H9 (cell line): ENCODE measurements at regions not wholly inside any gene's neighbourhood (a gene's known extent, or its start where the extent isn't known, plus 50 kb on each side); places are given as distances from the start of the nearest gene placed in this dataset.
A peak's percentile ranks its signal among the peaks of the same experiment; 100 is the strongest.

Source experiments
- DNase-seq: peaks from one replicate; pipeline ENCODE4 v3.0.0-alpha.2; 2017
- H2AFZ ChIP-seq: one replicate; pipeline ENCODE4 v1.6.1; 2013; ENCODE audit warnings: mild to moderate bottlenecking, low read length, control low read depth, moderate library complexity
- H2AK5ac ChIP-seq: 2 replicates; pipeline ENCODE4 v1.6.1; 2013; ENCODE audit warnings: low read length, control low read depth, mixed read lengths; ENCODE audit not compliant: insufficient read length
- H2BK120ac ChIP-seq: one replicate; pipeline ENCODE4 v1.6.1; 2013; ENCODE audit warnings: low read depth, mild to moderate bottlenecking, low read length, control low read depth, inconsistent platforms; ENCODE audit not compliant: poor library complexity, severe bottlenecking
- H2BK12ac ChIP-seq: 2 replicates; pipeline ENCODE4 v1.6.1; 2013; ENCODE audit warnings: low read length, control low read depth, mixed read lengths, low read depth; ENCODE audit not compliant: insufficient read length
- H2BK15ac ChIP-seq: 2 replicates; pipeline ENCODE4 v1.6.1; 2013; ENCODE audit warnings: low read depth, low read length, control low read depth
- H2BK20ac ChIP-seq: one replicate; pipeline ENCODE4 v1.6.1; 2013; ENCODE audit warnings: low read depth, mild to moderate bottlenecking, low read length, control low read depth, inconsistent platforms; ENCODE audit not compliant: poor library complexity, severe bottlenecking
- H2BK5ac ChIP-seq: 2 replicates; pipeline ENCODE4 v1.6.1; 2013; ENCODE audit warnings: low read length, control low read depth, mixed read lengths; ENCODE audit not compliant: insufficient read length
- H3K14ac ChIP-seq: 2 replicates; pipeline ENCODE4 v1.6.1; 2013; ENCODE audit warnings: low read length, control low read depth; ENCODE audit not compliant: insufficient read depth
- H3K18ac ChIP-seq: 2 replicates; pipeline ENCODE4 v1.6.1; 2013; ENCODE audit warnings: low read depth, mild to moderate bottlenecking, mixed read lengths, low read length, control low read depth; ENCODE audit not compliant: insufficient read length
- H3K23ac ChIP-seq: 2 replicates; pipeline ENCODE4 v1.6.1; 2013; ENCODE audit warnings: low read length, control low read depth, mixed read lengths, low read depth; ENCODE audit not compliant: insufficient read length
- H3K23me2 ChIP-seq: 2 replicates; pipeline ENCODE4 v1.6.1; 2013; ENCODE audit warnings: low read depth, mild to moderate bottlenecking, mixed read lengths, low read length, control low read depth; ENCODE audit not compliant: insufficient read length, poor library complexity, severe bottlenecking
- H3K27ac ChIP-seq: 2 replicates; pipeline ENCODE4 v1.5.1; 2013; ENCODE audit warnings: low read length, control low read depth, mixed read lengths, low read depth; ENCODE audit not compliant: insufficient read length
- H3K27me3 ChIP-seq: 2 replicates; pipeline ENCODE4 v1.6.1; 2013; ENCODE audit warnings: low read length, control low read depth, inconsistent platforms; ENCODE audit not compliant: insufficient read depth
- H3K4ac ChIP-seq: 2 replicates; pipeline ENCODE4 v1.6.1; 2013; ENCODE audit warnings: low read depth, mild to moderate bottlenecking, control low read depth, inconsistent platforms, low read length, moderate library complexity
- H3K4me1 ChIP-seq: 2 replicates; pipeline ENCODE4 v1.6.1; 2013; ENCODE audit warnings: low read length, control low read depth, inconsistent platforms; ENCODE audit not compliant: insufficient read depth
- H3K4me2 ChIP-seq: 2 replicates; pipeline ENCODE4 v1.6.1; 2013; ENCODE audit warnings: low read length, control low read depth, mixed read lengths; ENCODE audit not compliant: insufficient read length, insufficient read depth
- H3K56ac ChIP-seq: 2 replicates; pipeline ENCODE4 v1.6.1; 2013; ENCODE audit warnings: low read depth, mild to moderate bottlenecking, mixed read lengths, low read length, control low read depth; ENCODE audit not compliant: insufficient read length
- H3K79me1 ChIP-seq: 2 replicates; pipeline ENCODE4 v1.6.1; 2013; ENCODE audit warnings: low read depth, mild to moderate bottlenecking, moderate library complexity, low read length, control low read depth, inconsistent platforms; ENCODE audit not compliant: insufficient read depth, poor library complexity, severe bottlenecking
- H3K79me2 ChIP-seq: 2 replicates; pipeline ENCODE4 v1.6.1; 2013; ENCODE audit warnings: low read length, control low read depth, inconsistent platforms; ENCODE audit not compliant: insufficient read depth
- H3K9ac ChIP-seq: 2 replicates; pipeline ENCODE4 v1.6.1; 2013; ENCODE audit warnings: low read length, control low read depth, mixed read lengths; ENCODE audit not compliant: insufficient read length; ENCODE audit errors: extremely low read depth
- H3K9me3 ChIP-seq: one replicate; pipeline ENCODE4 v1.6.1; 2013; ENCODE audit warnings: low read depth, low read length, inconsistent platforms; ENCODE audit not compliant: control insufficient read depth
- H3T11ph ChIP-seq: one replicate; pipeline ENCODE4 v1.6.1; 2013; ENCODE audit warnings: mild to moderate bottlenecking, low read length, control low read depth, inconsistent platforms
- H4K20me1 ChIP-seq: one replicate; pipeline ENCODE4 v1.6.1; 2013; ENCODE audit not compliant: control insufficient read depth, insufficient read length, insufficient read depth
- H4K5ac ChIP-seq: 2 replicates; pipeline ENCODE4 v1.6.1; 2013; ENCODE audit warnings: low read depth, mild to moderate bottlenecking, mixed read lengths, low read length, control low read depth; ENCODE audit not compliant: insufficient read length
- H4K8ac ChIP-seq: replicated peaks from 2 replicates; pipeline ENCODE4 v1.6.1; 2013; ENCODE audit warnings: low read length, control low read depth, mixed read lengths, low read depth; ENCODE audit not compliant: insufficient read length
- H4K91ac ChIP-seq: 2 replicates; pipeline ENCODE4 v1.6.1; 2013; ENCODE audit warnings: low read depth, mild to moderate bottlenecking, moderate library complexity, mixed read lengths, low read length, control low read depth; ENCODE audit not compliant: insufficient read length
- H3K27ac Mint-ChIP-seq, 3 experiments: 2 replicates in 2 of 3; 3 replicates in 1 of 3; pipeline ENCODE4 v1.8.0; 2020 to 2021; ENCODE audit warnings: mixed read lengths in 3 of 3, mild to moderate bottlenecking in 1 of 3, moderate library complexity in 1 of 3
- H3K27me3 Mint-ChIP-seq: 2 replicates; pipeline ENCODE4 v1.8.0; 2021; ENCODE audit warnings: low read depth, mild to moderate bottlenecking, moderate library complexity, mixed read lengths
- H3K36me3 Mint-ChIP-seq, 3 experiments: 2 replicates in 2 of 3; 3 replicates in 1 of 3; pipeline ENCODE4 v1.8.0; 2020 to 2021; ENCODE audit warnings: low read depth in 3 of 3, mixed read lengths in 3 of 3; ENCODE audit not compliant: insufficient read depth in 1 of 3
- H3K4me1 Mint-ChIP-seq, 2 experiments: 2 replicates each; pipeline ENCODE4 v1.8.0; 2020; ENCODE audit warnings: mixed read lengths in 2 of 2
- H3K4me3 Mint-ChIP-seq, 2 experiments: 2 replicates in 1 of 2; 3 replicates in 1 of 2; pipeline ENCODE4 v1.8.0; 2020 to 2021; ENCODE audit warnings: mild to moderate bottlenecking in 2 of 2, mixed read lengths in 2 of 2, moderate library complexity in 1 of 2
- H3K9me3 Mint-ChIP-seq, 2 experiments: 2 replicates in 1 of 2; 3 replicates in 1 of 2; pipeline ENCODE4 v1.8.0; 2020; ENCODE audit warnings: mild to moderate bottlenecking in 2 of 2, mixed read lengths in 2 of 2, moderate library complexity in 1 of 2
- WGBS: extraction: QIAGEN DNeasy Blood & Tissue Kit; methylation state at CpG from one replicate; pipeline ENCODE4 v1.1.7; 2013; ENCODE audit warnings: missing lambda C conversion rate, low lambda C conversion rate, mixed read lengths; ENCODE audit not compliant: insufficient read length; ENCODE audit errors: extremely low coverage; 5-methylcytosine and 5-hydroxymethylcytosine counted together
- TF ChIP-seq, protein P1 (sequence below): fragments of 200-600 bp; sonication (generic); conservative IDR thresholded peaks from 3 replicates; pipeline ENCODE4 v1.8.0; 2021; ENCODE audit warnings: antibody characterized with exemption, mild to moderate bottlenecking

DNA sequence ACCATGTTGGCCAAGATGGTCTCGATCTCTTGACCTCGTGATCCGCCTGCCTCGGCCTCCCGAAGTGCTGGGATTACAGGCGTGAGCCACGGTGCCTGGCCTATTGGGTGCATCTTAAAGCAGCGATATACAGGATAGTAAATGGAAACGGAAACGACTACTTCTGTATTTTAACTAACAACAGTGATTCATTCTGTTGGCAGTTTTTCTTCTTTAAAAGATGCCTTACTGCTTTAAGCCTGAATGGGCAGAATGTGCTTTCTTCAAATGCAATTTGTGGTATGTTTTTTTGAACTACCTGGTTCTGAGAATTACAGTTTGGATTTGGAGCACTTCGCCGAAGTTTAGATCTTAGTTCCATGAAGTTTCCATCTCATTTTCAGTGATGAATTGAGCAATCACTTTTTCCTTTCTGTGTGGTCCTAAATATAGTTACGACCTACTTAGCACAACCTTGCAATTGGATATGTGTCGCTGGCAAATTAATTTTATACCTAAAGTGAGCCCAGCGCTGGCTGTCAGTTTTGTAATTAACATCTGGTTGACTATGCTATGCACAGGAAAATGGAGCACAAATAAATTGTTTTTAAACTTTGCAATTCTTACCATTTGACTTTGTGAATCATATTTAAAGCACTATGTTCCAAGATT lies 53.6 kb upstream of the EIF5 start:
- no peak overlapping the region for H3K27ac ChIP-seq
- H4K91ac ChIP-seq, result no peak overlapping the region
- no peak overlapping the region for H3K9ac ChIP-seq
- H2AK5ac ChIP-seq, result no peak overlapping the region
- no peaks in the 10 kb centered on the region for H3K79me1 ChIP-seq
- no peaks in the 10 kb centered on the region for H4K20me1 ChIP-seq
- no peak overlapping the region for H2BK12ac ChIP-seq
- no peak overlapping the region for H4K8ac ChIP-seq
- no peak overlapping the region for H2BK120ac ChIP-seq
- H3K23me2 ChIP-seq, result no peaks in the 10 kb centered on the region
- H3K79me2 ChIP-seq, result no peaks in the 10 kb centered on the region
- H2AFZ ChIP-seq, result no peak overlapping the region
- no peak overlapping the region for H3K14ac ChIP-seq
- no peak overlapping the region for H2BK5ac ChIP-seq
- H3K23ac ChIP-seq, result no peak overlapping the region
- no peaks in the 10 kb centered on the region; the same call in 1 of the 2 replicates for H3K27me3 ChIP-seq
- no peak for DNase-seq
- Mint-ChIP-seq H3K27ac (no peak overlapping the region), H3K36me3 (peaks cover 0 to 5% (median 0%) of the 10 kb centered on the region in 3 experiments; a peak in 2 of 7 replicates), H3K9me3 (peaks cover 4 to 7% of the 10 kb centered on the region in 2 experiments), H3K4me1 (peaks cover 36 to 39% of the 10 kb centered on the region in 2 experiments), H3K27me3 (peaks cover 31% of the 10 kb centered on the region), H3K4me3 (peak overlapping the region; percentile 63 to 75; a peak in 4 of 5 replicates)
- peak overlapping the region; percentile 2 for H3K4me2 ChIP-seq
- H3K9me3 ChIP-seq, result no peaks in the 10 kb centered on the region
- no peak overlapping the region for H2BK20ac ChIP-seq
- no peak overlapping the region for H3K18ac ChIP-seq
- H3T11ph ChIP-seq, result no peak overlapping the region
- WGBS, result no CpG with 5 or more reads among the region's 15 CpGs
- H3K4me1 ChIP-seq, result peaks cover 11% of the 10 kb centered on the region
- no peak overlapping the region for H3K4ac ChIP-seq
- H4K5ac ChIP-seq, result no peak overlapping the region
- TF ChIP-seq, protein P1, sequence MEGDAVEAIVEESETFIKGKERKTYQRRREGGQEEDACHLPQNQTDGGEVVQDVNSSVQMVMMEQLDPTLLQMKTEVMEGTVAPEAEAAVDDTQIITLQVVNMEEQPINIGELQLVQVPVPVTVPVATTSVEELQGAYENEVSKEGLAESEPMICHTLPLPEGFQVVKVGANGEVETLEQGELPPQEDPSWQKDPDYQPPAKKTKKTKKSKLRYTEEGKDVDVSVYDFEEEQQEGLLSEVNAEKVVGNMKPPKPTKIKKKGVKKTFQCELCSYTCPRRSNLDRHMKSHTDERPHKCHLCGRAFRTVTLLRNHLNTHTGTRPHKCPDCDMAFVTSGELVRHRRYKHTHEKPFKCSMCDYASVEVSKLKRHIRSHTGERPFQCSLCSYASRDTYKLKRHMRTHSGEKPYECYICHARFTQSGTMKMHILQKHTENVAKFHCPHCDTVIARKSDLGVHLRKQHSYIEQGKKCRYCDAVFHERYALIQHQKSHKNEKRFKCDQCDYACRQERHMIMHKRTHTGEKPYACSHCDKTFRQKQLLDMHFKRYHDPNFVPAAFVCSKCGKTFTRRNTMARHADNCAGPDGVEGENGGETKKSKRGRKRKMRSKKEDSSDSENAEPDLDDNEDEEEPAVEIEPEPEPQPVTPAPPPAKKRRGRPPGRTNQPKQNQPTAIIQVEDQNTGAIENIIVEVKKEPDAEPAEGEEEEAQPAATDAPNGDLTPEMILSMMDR, result no peak
- H2BK15ac ChIP-seq, result no peak overlapping the region
- H3K56ac ChIP-seq, result no peak overlapping the region
